Endodermal cell (in vitro differentiated cells): ENCODE measurements at regions not wholly inside any gene's neighbourhood (a gene's known extent, or its start where the extent isn't known, plus 50 kb on each side); places are given as distances from the start of the nearest gene placed in this dataset.

Source experiments
- DNase-seq: peaks from one replicate; pipeline ENCODE4 v3.0.0-alpha.2; 2017
- H3K27ac ChIP-seq: 2 replicates; pipeline ENCODE4 v1.5.1; 2013; ENCODE audit warnings: mild to moderate bottlenecking, low read depth, low read length, moderate library complexity
- H3K27me3 ChIP-seq: 2 replicates; pipeline ENCODE4 v1.6.1; 2013; ENCODE audit warnings: mild to moderate bottlenecking, low read length, moderate library complexity; ENCODE audit not compliant: insufficient read depth, control insufficient read depth, poor library complexity, severe bottlenecking
- H3K36me3 ChIP-seq: 2 replicates; pipeline ENCODE4 v1.7.0; 2013; ENCODE audit warnings: mild to moderate bottlenecking, low read length, moderate library complexity; ENCODE audit not compliant: control insufficient read depth, insufficient read depth
- H3K4me1 ChIP-seq: one replicate; pipeline ENCODE4 v1.7.0; 2013; ENCODE audit warnings: low read length; ENCODE audit not compliant: control insufficient read depth, insufficient read depth
- H3K4me3 ChIP-seq: 2 replicates; pipeline ENCODE4 v1.5.1; 2013; ENCODE audit warnings: mild to moderate bottlenecking, low read length, moderate library complexity
- H3K9ac ChIP-seq: 2 replicates; pipeline ENCODE4 v1.6.1; 2013; ENCODE audit warnings: mild to moderate bottlenecking, low read length, moderate library complexity; ENCODE audit not compliant: poor library complexity, severe bottlenecking; ENCODE audit errors: extremely low read depth
- H3K9me3 ChIP-seq: 2 replicates; pipeline ENCODE4 v1.6.1; 2013; ENCODE audit warnings: mild to moderate bottlenecking, low read length, moderate library complexity; ENCODE audit not compliant: control insufficient read depth
- H3K27ac Mint-ChIP-seq: 2 replicates; pipeline ENCODE4 v1.8.0; 2020; ENCODE audit warnings: mixed read lengths
- H3K27me3 Mint-ChIP-seq: 2 replicates; pipeline ENCODE4 v1.8.0; 2021; ENCODE audit warnings: mild to moderate bottlenecking, mixed read lengths; ENCODE audit not compliant: insufficient read depth
- H3K36me3 Mint-ChIP-seq: 2 replicates; pipeline ENCODE4 v1.8.0; 2020; ENCODE audit warnings: low read depth, mixed read lengths
- H3K4me1 Mint-ChIP-seq: 2 replicates; pipeline ENCODE4 v1.8.0; 2020; ENCODE audit warnings: mixed read lengths
- H3K4me3 Mint-ChIP-seq: 2 replicates; pipeline ENCODE4 v1.8.0; 2020; ENCODE audit warnings: mild to moderate bottlenecking, moderate library complexity, mixed read lengths
- H3K9me3 Mint-ChIP-seq: 2 replicates; pipeline ENCODE4 v1.8.0; 2020; ENCODE audit warnings: mild to moderate bottlenecking, mixed read lengths
- WGBS, 2 experiments: methylation state at CpG; one replicate each; pipeline versions ENCODE4 v1.1.5 to v1.1.7; 2013; ENCODE audit warnings: missing lambda C conversion rate in 2 of 2, mixed read lengths in 1 of 2; ENCODE audit not compliant: insufficient coverage in 1 of 2, insufficient read length in 1 of 2; 5-methylcytosine and 5-hydroxymethylcytosine counted together
- TF ChIP-seq, protein P1 (sequence below): fragments of 200-600 bp; sonication (generic); conservative IDR thresholded peaks from 2 replicates; pipeline ENCODE4 v1.5.0; 2021; ENCODE audit warnings: antibody characterized with exemption, mild to moderate bottlenecking

DNA sequence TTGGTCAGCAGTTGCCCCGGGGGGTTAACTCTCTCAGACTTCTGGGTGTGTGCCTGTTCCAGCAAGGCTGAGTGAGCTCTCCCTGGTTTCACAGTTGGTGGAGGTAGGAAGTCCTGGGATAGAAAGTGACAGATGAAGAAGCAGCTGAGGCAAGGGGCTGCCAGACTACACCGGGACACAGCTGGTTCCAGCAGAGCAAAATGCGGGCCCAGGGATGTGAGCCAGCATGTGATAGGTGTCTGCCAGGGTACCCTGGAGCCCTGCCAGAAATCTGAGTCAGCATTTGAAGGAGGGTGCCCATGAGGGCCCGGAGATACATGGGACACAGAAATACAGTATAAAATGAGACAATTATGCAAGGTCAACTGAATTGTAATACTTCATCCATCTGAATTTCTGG lies 79.3 kb upstream of the LGALSL start:
- no peak overlapping the region for H3K27ac ChIP-seq
- Mint-ChIP-seq H3K27me3 (no peaks in the 10 kb centered on the region), H3K27ac (no peak overlapping the region), H3K36me3 (no peaks in the 10 kb centered on the region), H3K4me1 (peaks cover 3% of the 10 kb centered on the region), H3K4me3 (no peak overlapping the region), H3K9me3 (no peaks in the 10 kb centered on the region)
- no peak for DNase-seq
- H3K4me3 ChIP-seq: no peak overlapping the region
- WGBS, 2 experiments: 93 to 96% methylated on average over 3 to 4 of the region's 4 CpGs
- H3K27me3 ChIP-seq: no peaks in the 10 kb centered on the region
- TF ChIP-seq, protein P1, sequence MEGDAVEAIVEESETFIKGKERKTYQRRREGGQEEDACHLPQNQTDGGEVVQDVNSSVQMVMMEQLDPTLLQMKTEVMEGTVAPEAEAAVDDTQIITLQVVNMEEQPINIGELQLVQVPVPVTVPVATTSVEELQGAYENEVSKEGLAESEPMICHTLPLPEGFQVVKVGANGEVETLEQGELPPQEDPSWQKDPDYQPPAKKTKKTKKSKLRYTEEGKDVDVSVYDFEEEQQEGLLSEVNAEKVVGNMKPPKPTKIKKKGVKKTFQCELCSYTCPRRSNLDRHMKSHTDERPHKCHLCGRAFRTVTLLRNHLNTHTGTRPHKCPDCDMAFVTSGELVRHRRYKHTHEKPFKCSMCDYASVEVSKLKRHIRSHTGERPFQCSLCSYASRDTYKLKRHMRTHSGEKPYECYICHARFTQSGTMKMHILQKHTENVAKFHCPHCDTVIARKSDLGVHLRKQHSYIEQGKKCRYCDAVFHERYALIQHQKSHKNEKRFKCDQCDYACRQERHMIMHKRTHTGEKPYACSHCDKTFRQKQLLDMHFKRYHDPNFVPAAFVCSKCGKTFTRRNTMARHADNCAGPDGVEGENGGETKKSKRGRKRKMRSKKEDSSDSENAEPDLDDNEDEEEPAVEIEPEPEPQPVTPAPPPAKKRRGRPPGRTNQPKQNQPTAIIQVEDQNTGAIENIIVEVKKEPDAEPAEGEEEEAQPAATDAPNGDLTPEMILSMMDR: no peak
- H3K9me3 ChIP-seq: peaks cover 4% of the 10 kb centered on the region
- no peak overlapping the region for H3K9ac ChIP-seq
- H3K36me3 ChIP-seq: no peaks in the 10 kb centered on the region
- H3K4me1 ChIP-seq: no peaks in the 10 kb centered on the region

DNA sequence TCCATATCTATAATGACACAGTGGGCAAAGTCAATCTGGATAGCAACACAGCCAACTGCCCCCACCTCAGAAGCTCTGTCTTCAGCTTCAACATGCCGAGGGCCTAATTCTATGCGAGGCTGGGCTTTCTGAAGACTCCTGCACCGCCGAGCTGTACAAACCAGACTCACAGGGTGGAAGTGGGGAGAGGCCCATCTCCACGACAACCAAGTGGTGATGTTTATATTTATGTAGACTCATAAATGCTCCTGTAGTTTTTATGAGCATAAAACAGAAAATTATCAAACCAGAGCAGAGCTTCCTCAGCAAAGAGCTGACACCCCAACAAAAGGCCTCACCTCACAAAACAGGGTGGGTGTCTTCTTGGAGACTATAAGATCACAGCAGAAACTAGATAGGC lies 77.0 kb upstream of the LGALSL start:
- Histone ChIP-seq H3K9ac (no peak overlapping the region), H3K4me1 (no peaks in the 10 kb centered on the region), H3K9me3 (peaks cover 4% of the 10 kb centered on the region), H3K27ac (no peak overlapping the region), H3K27me3 (no peaks in the 10 kb centered on the region), H3K4me3 (no peak overlapping the region), H3K36me3 (no peaks in the 10 kb centered on the region)
- no peaks in the 10 kb centered on the region for H3K36me3 Mint-ChIP-seq
- no peak for DNase-seq
- H3K27me3 Mint-ChIP-seq: peaks cover 2% of the 10 kb centered on the region
- H3K4me1 Mint-ChIP-seq: no peaks in the 10 kb centered on the region
- no peak overlapping the region for H3K4me3 Mint-ChIP-seq
- 60 to 94% methylated on average over 1 to 5 of the region's 5 CpGs for WGBS, 2 experiments
- H3K27ac Mint-ChIP-seq: no peak overlapping the region
- TF ChIP-seq, protein P1: no peak
- no peaks in the 10 kb centered on the region for H3K9me3 Mint-ChIP-seq

DNA sequence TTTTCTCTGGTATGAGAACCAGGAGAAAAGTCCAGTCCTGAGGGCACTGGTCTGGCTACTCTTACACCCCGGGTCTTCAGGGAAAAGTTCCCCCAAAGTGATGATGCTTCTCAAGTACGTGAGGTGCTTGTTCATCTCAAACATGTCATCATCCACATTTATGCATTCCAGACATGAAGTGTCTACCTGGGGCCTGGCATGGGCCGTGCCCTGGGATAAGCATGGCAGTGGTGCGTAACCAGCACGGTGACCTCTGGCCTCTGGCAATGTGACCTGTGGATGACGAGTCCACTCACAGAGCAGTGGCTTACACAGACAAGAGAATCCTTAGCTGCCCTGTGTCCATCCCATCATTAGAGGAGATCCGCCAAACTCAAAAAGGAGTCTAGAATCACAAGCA lies 74.8 kb upstream of the LGALSL start:
- Mint-ChIP-seq H3K9me3 (no peaks in the 10 kb centered on the region), H3K27me3 (peaks cover 4% of the 10 kb centered on the region), H3K4me1 (peaks cover 5% of the 10 kb centered on the region), H3K27ac (no peak overlapping the region), H3K4me3 (no peak overlapping the region), H3K36me3 (no peaks in the 10 kb centered on the region)
- Histone ChIP-seq H3K9me3 (peaks cover 4% of the 10 kb centered on the region), H3K27me3 (no peaks in the 10 kb centered on the region), H3K4me1 (peaks cover 4% of the 10 kb centered on the region), H3K27ac (no peak overlapping the region), H3K36me3 (no peaks in the 10 kb centered on the region), H3K9ac (no peak overlapping the region), H3K4me3 (no peak overlapping the region)
- DNase-seq: no peak
- WGBS, 2 experiments: 93 to 95% methylated on average over 7 of the region's 7 CpGs
- TF ChIP-seq, protein P1: no peak
